Sigmoid colon (tissue), 4 donors: ENCODE measurements at regions not wholly inside any gene's neighbourhood (a gene's known extent, or its start where the extent isn't known, plus 50 kb on each side); places are given as distances from the start of the nearest gene placed in this dataset.

Experiments
- CTCF ChIP-seq, 4 experiments: fragments of 450-650 bp in 3 of 4; fragments of 200-600 bp in 1 of 4; IDR thresholded peaks; one replicate each; pipeline ENCODE4 v1.5.1; 2016 to 2019; ENCODE audit warnings: antibody characterized with exemption in 4 of 4, mild to moderate bottlenecking in 3 of 4, moderate library complexity in 2 of 4
- EP300 ChIP-seq, 4 donors: sonication (generic); formaldehyde crosslinking; IDR thresholded peaks; one replicate each; pipeline ENCODE4 v1.6.1; 2017; ENCODE audit warnings: antibody characterized with exemption in 4 of 4

GRCh38 chr2:225156853-225157451 is 114.7 kb upstream of the DOCK10 start:
- no peak for TF ChIP-seq CTCF (IDR thresholded peaks at IDR 0.05)
- TF ChIP-seq EP300 (IDR thresholded peaks at IDR 0.05), result no peak
